ENCODE measurements at regions not wholly inside any gene's neighbourhood (a gene's known extent, or its start where the extent isn't known, plus 50 kb on each side); places are given as distances from the start of the nearest gene placed in this dataset.

DNA sequence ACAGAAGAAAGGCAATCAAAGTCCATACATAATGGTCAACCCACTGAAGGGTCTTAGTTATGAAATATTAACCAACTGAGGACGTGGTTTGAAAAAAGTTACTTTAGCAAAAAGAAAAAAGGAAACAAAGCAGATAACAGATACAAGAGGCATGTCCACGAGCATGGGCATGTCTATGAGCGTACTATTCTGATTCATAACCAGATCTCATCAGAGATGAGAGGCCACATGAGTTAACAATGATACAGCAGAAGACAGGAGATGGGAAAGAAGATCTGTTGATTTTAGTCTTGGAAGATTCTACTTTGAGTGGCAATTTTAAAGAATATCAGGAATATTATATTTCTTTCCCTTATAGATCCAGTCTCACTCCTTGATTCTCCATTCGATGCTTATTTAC is 262.9 kb upstream of the SLITRK3 start:
- TF ChIP-seq TCF12 (IDR thresholded peaks at IDR 0.05; ENCODE audit: low read depth) = no peak
- TF ChIP-seq, protein P1, sequence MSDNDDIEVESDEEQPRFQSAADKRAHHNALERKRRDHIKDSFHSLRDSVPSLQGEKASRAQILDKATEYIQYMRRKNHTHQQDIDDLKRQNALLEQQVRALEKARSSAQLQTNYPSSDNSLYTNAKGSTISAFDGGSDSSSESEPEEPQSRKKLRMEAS (IDR thresholded peaks at IDR 0.05) = no peak

DNA sequence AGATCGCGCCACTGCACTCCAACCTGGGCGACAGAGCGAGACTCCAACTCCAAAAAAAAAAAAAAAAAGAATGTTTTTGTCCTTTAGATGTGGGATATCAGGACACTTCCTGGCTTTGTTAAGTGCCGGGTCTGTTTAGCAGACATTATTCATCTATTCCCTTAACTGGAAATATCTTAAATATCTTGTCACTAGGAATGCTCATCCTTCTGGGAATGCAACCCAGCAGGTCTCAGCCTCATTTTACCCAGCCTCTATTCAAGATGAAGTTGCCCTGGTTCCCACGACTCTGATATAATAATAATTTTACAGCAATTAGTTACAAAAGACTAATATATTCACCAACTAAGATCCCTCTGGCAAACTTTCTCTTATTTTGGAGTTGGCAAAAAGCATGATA is 260.9 kb upstream of the SLITRK3 start:
- TF ChIP-seq EP300 (IDR thresholded peaks at IDR 0.05; ENCODE audit: borderline replicate concordance) (no peak), TAF1 (IDR thresholded peaks at IDR 0.05; ENCODE audit: low read depth) (no peak)
- TF ChIP-seq, protein P2, sequence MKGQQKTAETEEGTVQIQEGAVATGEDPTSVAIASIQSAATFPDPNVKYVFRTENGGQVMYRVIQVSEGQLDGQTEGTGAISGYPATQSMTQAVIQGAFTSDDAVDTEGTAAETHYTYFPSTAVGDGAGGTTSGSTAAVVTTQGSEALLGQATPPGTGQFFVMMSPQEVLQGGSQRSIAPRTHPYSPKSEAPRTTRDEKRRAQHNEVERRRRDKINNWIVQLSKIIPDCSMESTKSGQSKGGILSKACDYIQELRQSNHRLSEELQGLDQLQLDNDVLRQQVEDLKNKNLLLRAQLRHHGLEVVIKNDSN (IDR thresholded peaks at IDR 0.05) = no peak

DNA sequence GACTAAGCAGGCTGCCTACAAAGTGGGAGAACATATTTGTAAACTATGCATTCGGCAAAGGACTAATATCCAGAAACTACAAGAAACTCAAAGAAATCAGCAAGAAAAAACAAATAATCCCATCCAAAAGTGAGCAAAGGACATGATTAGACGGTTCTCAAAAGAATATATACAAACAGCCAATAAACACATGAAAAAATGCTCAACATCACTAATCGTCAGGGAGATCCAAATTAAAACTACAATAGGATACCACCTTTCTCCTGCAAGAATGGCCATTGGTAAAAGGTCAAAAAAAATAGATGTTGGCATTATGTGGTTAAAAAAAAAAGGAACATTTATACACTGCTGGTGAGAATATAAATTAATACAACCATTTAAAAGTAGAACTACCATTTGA is 259.6 kb upstream of the SLITRK3 start:
- TF ChIP-seq YY1 (IDR thresholded peaks at IDR 0.05; ENCODE audit: low read depth) = no peak
- TF ChIP-seq CEBPB (IDR thresholded peaks at IDR 0.05) = no peak
- TF ChIP-seq TCF12 (IDR thresholded peaks at IDR 0.05; ENCODE audit: low read depth) = no peak
- TF ChIP-seq, protein P1 (IDR thresholded peaks at IDR 0.05) = no peak
- no peak for TF ChIP-seq RAD21 (IDR thresholded peaks at IDR 0.05; ENCODE audit: low read depth)
- TF ChIP-seq ZBTB7A (IDR thresholded peaks at IDR 0.05; ENCODE audit: low read depth) = no peak
- TF ChIP-seq NFIC (IDR thresholded peaks at IDR 0.05) = no peak
- TF ChIP-seq EP300 (IDR thresholded peaks at IDR 0.05; ENCODE audit: borderline replicate concordance) = no peak
- TF ChIP-seq FOXM1 (IDR thresholded peaks at IDR 0.05; ENCODE audit: borderline replicate concordance, low read depth) = no peak
- TF ChIP-seq, protein P2 (IDR thresholded peaks at IDR 0.05) = no peak
- no peak for TF ChIP-seq CREB1 (IDR thresholded peaks at IDR 0.05; ENCODE audit: low read depth)
- no peak for TF ChIP-seq EGR1 (IDR thresholded peaks at IDR 0.05)
- TF ChIP-seq TEAD4 (IDR thresholded peaks at IDR 0.05) = no peak
- TF ChIP-seq TAF1 (IDR thresholded peaks at IDR 0.05; ENCODE audit: low read depth) = no peak
- TF ChIP-seq, protein P3, sequence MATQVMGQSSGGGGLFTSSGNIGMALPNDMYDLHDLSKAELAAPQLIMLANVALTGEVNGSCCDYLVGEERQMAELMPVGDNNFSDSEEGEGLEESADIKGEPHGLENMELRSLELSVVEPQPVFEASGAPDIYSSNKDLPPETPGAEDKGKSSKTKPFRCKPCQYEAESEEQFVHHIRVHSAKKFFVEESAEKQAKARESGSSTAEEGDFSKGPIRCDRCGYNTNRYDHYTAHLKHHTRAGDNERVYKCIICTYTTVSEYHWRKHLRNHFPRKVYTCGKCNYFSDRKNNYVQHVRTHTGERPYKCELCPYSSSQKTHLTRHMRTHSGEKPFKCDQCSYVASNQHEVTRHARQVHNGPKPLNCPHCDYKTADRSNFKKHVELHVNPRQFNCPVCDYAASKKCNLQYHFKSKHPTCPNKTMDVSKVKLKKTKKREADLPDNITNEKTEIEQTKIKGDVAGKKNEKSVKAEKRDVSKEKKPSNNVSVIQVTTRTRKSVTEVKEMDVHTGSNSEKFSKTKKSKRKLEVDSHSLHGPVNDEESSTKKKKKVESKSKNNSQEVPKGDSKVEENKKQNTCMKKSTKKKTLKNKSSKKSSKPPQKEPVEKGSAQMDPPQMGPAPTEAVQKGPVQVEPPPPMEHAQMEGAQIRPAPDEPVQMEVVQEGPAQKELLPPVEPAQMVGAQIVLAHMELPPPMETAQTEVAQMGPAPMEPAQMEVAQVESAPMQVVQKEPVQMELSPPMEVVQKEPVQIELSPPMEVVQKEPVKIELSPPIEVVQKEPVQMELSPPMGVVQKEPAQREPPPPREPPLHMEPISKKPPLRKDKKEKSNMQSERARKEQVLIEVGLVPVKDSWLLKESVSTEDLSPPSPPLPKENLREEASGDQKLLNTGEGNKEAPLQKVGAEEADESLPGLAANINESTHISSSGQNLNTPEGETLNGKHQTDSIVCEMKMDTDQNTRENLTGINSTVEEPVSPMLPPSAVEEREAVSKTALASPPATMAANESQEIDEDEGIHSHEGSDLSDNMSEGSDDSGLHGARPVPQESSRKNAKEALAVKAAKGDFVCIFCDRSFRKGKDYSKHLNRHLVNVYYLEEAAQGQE (IDR thresholded peaks at IDR 0.05; ENCODE audit: low read depth) = no peak

DNA sequence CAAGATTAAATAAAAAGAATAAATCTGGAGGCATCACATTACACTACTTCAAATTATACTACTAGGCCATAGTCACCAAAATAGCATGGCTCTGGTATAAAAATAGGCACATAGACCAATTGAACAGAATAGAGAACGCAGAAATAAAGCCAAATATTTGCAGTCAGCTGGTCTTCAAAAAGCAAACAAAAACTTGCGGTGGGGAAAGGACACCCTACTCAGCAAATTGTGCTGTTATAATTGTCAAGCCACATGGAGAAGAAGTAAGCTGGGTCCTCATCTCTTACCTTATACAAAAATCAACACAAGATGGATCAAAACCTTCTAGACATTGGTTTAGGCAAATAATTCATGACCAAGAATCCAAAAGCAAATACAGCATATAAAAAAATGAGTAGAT is 259.2 kb upstream of the SLITRK3 start:
- no peak for TF ChIP-seq EP300 (IDR thresholded peaks at IDR 0.05; ENCODE audit: borderline replicate concordance)
- no peak for TF ChIP-seq CREB1 (IDR thresholded peaks at IDR 0.05; ENCODE audit: low read depth)
- TF ChIP-seq NFIC (IDR thresholded peaks at IDR 0.05) = no peak
- TF ChIP-seq FOXM1 (IDR thresholded peaks at IDR 0.05; ENCODE audit: borderline replicate concordance, low read depth) = no peak
- TF ChIP-seq, protein P3 (IDR thresholded peaks at IDR 0.05; ENCODE audit: low read depth) = no peak
- no peak for TF ChIP-seq TCF12 (IDR thresholded peaks at IDR 0.05; ENCODE audit: low read depth)
- no peak for TF ChIP-seq CEBPB (IDR thresholded peaks at IDR 0.05)
- no peak for TF ChIP-seq RAD21 (IDR thresholded peaks at IDR 0.05; ENCODE audit: low read depth)
- TF ChIP-seq EGR1 (IDR thresholded peaks at IDR 0.05) = no peak
- no peak for TF ChIP-seq YY1 (IDR thresholded peaks at IDR 0.05; ENCODE audit: low read depth)
- TF ChIP-seq, protein P1 (IDR thresholded peaks at IDR 0.05) = no peak
- TF ChIP-seq TEAD4 (IDR thresholded peaks at IDR 0.05) = no peak
- no peak for TF ChIP-seq TAF1 (IDR thresholded peaks at IDR 0.05; ENCODE audit: low read depth)

DNA sequence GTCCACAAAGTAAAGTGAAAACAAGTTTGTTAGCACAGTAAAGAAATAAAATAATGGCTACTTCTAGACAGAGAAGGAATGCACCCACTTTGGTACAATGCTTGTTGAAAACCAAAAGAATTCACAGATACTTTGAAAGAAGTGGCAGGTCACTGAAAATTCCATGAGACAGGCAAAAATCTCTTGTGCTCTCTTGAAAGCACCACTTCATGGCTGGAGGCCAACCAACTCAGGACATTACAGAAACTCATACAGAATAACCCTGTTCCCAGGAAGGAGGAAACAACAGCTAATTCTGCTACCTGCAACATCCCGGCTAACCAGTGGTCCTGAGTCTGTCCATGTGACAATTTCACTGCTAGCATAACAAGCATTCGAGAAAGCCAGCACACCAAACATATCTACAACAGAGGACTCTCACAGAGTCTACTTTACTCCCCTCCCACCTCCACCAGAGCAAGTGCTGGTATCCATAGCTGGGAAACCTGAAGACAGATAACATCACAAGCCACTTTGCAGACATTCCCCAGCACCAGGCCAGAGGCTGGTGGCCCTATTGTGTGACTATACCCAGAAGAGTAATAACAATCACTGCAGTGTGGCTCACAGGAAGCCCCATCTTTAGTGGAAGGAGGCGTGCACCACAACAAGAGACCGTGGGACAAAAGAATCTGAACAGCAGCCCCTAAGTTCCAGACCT is 255.3 kb upstream of the SLITRK3 start:
- no peak for TF ChIP-seq TAF1 (IDR thresholded peaks at IDR 0.05; ENCODE audit: low read depth)
- no peak for TF ChIP-seq ZBTB7A (IDR thresholded peaks at IDR 0.05; ENCODE audit: low read depth)
- TF ChIP-seq TCF12 (IDR thresholded peaks at IDR 0.05; ENCODE audit: low read depth) = no peak
- no peak for TF ChIP-seq CEBPB (IDR thresholded peaks at IDR 0.05)
- TF ChIP-seq, protein P3 (IDR thresholded peaks at IDR 0.05; ENCODE audit: low read depth) = no peak
- TF ChIP-seq YY1 (IDR thresholded peaks at IDR 0.05; ENCODE audit: low read depth) = no peak
- TF ChIP-seq NFIC (IDR thresholded peaks at IDR 0.05) = no peak
- no peak for TF ChIP-seq TEAD4 (IDR thresholded peaks at IDR 0.05)
- TF ChIP-seq, protein P2 (IDR thresholded peaks at IDR 0.05) = no peak
- no peak for TF ChIP-seq EGR1 (IDR thresholded peaks at IDR 0.05)
- no peak for TF ChIP-seq EP300 (IDR thresholded peaks at IDR 0.05; ENCODE audit: borderline replicate concordance)
- no peak for TF ChIP-seq RAD21 (IDR thresholded peaks at IDR 0.05; ENCODE audit: low read depth)
- no peak for TF ChIP-seq FOXM1 (IDR thresholded peaks at IDR 0.05; ENCODE audit: borderline replicate concordance, low read depth)
- no peak for TF ChIP-seq CREB1 (IDR thresholded peaks at IDR 0.05; ENCODE audit: low read depth)
- TF ChIP-seq, protein P1 (IDR thresholded peaks at IDR 0.05) = no peak

Measured in Ishikawa (cell line).